K562 (cell line): ENCODE measurements at regions not wholly inside any gene's neighbourhood (a gene's known extent, or its start where the extent isn't known, plus 50 kb on each side); places are given as distances from the start of the nearest gene placed in this dataset.

Experiments used
- CEBPB ChIP-seq: fragments of 450-650 bp; IDR thresholded peaks from 2 replicates; pipeline ENCODE4 v1.6.1; 2016; ENCODE audit warnings: missing genetic modification characterization, missing compliant biosample characterization
- ETV6 ChIP-seq, 3 experiments: fragments of 150-350 bp in 1 of 3; sonication (generic) in 1 of 3; formaldehyde crosslinking in 1 of 3; IDR thresholded peaks; 2 replicates each; pipeline versions ENCODE4 v1.6.1 to v1.8.0; 2014 to 2022; ENCODE audit warnings: borderline replicate concordance in 2 of 3, low read depth in 2 of 3, antibody characterized with exemption in 1 of 3, low read length in 1 of 3, mild to moderate bottlenecking in 1 of 3, missing genetic modification reagents in 1 of 3
- EZH2 ChIP-seq: IDR thresholded peaks from 2 replicates; pipeline ENCODE4 v1.6.1; 2012; ENCODE audit warnings: low read depth, mild to moderate bottlenecking, inconsistent platforms, low read length, borderline replicate concordance
- PHF20 ChIP-seq: fragments of 450-650 bp; IDR thresholded peaks from 2 replicates; pipeline ENCODE4 v1.6.1; 2018; ENCODE audit not compliant: partially characterized antibody
- POLR2A ChIP-seq: fragments of 450-650 bp; conservative IDR thresholded peaks from 2 replicates; pipeline ENCODE4 v1.6.1; 2016
- POLR2AphosphoS5 ChIP-seq: IDR thresholded peaks from 2 replicates; pipeline ENCODE4 v1.6.1; 2011; ENCODE audit warnings: mild to moderate bottlenecking, low read depth, low read length, moderate library complexity; ENCODE audit not compliant: control insufficient read depth, insufficient read depth
- RBM39 ChIP-seq: fragments of 200-400 bp; formaldehyde crosslinking; optimal IDR thresholded peaks from 2 replicates; pipeline ENCODE3; 2018; ENCODE audit warnings: low read depth, low read length
- TCF7L2 ChIP-seq: fragments of 150-350 bp; IDR thresholded peaks from 2 replicates; pipeline ENCODE4 v1.6.1; 2016; ENCODE audit warnings: low read depth, mild to moderate bottlenecking, low read length, moderate library complexity
- TF ChIP-seq, protein P1 (sequence below), 3 experiments: IDR thresholded peaks in 2 of 3; conservative IDR thresholded peaks in 1 of 3; 2 replicates each; pipeline ENCODE4 v1.5.1; 2011 to 2012; ENCODE audit warnings: low read length in 3 of 3, mild to moderate bottlenecking in 3 of 3, control low read depth in 2 of 3, improper control_type of control experiment in 1 of 3, inconsistent platforms in 1 of 3, low read depth in 1 of 3, mixed read lengths in 1 of 3, moderate library complexity in 1 of 3; ENCODE audit not compliant: insufficient read depth in 2 of 3
- TF ChIP-seq, protein P2 (sequence below): fragments of 450-650 bp; IDR thresholded peaks from 2 replicates; pipeline ENCODE4 v1.6.1; 2017; ENCODE audit warnings: antibody characterized with exemption

DNA sequence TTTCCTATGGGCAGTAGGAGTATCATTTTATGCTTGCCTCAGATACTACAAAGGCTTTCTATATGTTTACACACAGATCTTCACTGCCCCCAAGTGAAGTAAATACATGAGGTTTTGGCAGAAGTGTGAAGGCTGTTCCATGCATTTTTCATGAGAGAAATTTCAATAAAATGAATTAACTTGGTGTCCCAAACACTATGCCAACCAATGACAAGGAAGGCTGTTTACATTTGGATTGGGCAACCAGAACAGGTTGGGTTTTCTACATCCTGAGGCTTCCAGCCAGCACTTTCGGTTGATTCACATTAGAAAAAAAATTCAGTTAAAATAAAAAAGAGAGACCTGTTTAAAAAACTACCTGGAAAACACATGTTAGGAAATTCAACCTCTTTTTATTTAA, 625.4 kb downstream of the KCNJ2 start:
- TF ChIP-seq ETV6 (IDR thresholded peaks at IDR 0.05; ENCODE audit: borderline replicate concordance in 1 of 2, low read depth in 2 of 2, low read length in 1 of 2) (no peak), ETV6 (CRISPR knock-in tag; IDR thresholded peaks at IDR 0.05; ENCODE audit: borderline replicate concordance) (no peak), CEBPB (tag) (no peak), POLR2AphosphoS5 (no peak), POLR2A (no peak), TCF7L2 (no peak), PHF20 (no peak), RBM39 (no peak), EZH2 (no peak)
- TF ChIP-seq, protein P1, sequence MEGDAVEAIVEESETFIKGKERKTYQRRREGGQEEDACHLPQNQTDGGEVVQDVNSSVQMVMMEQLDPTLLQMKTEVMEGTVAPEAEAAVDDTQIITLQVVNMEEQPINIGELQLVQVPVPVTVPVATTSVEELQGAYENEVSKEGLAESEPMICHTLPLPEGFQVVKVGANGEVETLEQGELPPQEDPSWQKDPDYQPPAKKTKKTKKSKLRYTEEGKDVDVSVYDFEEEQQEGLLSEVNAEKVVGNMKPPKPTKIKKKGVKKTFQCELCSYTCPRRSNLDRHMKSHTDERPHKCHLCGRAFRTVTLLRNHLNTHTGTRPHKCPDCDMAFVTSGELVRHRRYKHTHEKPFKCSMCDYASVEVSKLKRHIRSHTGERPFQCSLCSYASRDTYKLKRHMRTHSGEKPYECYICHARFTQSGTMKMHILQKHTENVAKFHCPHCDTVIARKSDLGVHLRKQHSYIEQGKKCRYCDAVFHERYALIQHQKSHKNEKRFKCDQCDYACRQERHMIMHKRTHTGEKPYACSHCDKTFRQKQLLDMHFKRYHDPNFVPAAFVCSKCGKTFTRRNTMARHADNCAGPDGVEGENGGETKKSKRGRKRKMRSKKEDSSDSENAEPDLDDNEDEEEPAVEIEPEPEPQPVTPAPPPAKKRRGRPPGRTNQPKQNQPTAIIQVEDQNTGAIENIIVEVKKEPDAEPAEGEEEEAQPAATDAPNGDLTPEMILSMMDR (IDR thresholded peaks at IDR 0.05 in 2 of 3, conservative IDR thresholded peaks at IDR 0.05 in 1 of 3; ENCODE audit: insufficient read depth in 2 of 3, low read depth in 1 of 3, low read length in 3 of 3) = no peak
- TF ChIP-seq, protein P2, sequence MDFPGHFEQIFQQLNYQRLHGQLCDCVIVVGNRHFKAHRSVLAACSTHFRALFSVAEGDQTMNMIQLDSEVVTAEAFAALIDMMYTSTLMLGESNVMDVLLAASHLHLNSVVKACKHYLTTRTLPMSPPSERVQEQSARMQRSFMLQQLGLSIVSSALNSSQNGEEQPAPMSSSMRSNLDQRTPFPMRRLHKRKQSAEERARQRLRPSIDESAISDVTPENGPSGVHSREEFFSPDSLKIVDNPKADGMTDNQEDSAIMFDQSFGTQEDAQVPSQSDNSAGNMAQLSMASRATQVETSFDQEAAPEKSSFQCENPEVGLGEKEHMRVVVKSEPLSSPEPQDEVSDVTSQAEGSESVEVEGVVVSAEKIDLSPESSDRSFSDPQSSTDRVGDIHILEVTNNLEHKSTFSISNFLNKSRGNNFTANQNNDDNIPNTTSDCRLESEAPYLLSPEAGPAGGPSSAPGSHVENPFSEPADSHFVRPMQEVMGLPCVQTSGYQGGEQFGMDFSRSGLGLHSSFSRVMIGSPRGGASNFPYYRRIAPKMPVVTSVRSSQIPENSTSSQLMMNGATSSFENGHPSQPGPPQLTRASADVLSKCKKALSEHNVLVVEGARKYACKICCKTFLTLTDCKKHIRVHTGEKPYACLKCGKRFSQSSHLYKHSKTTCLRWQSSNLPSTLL = no peak
